Inflammatory macrophage (primary cell): ENCODE measurements at regions not wholly inside any gene's neighbourhood (a gene's known extent, or its start where the extent isn't known, plus 50 kb on each side); places are given as distances from the start of the nearest gene placed in this dataset.

Experiments
- DNase-seq, 2 donors: peaks; one replicate each; pipeline ENCODE4 v3.0.0-alpha.2; 2020 to 2022

DNA sequence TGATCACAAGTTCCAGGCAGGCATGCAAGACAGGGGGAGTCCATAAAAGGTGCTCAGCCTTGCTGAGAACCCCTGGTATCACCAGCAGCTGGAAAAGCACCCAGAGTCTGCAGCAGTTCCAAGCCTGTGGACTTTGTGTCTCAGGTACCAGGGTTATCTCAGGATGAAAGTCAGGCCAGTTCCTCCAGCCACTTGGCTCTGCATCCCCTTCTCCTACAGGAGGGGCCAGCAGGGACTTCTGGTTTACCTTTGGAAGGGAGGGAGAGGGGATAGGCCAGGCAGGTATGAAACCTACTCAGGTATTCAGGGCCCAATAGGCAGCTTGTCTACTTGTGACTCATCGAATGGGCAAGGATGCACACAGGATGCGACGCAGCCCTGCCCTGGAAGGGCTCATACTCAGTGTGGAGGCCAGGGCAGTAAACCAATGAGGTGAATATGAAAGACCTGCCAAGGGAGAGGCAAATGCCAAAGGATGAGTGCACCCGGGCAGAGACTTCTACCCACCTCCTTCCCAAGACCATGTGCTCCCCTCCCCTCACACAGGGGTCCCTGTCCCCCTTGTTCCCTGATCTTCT is 148.2 kb downstream of the SLC38A6 start:
- DNase-seq: no peak

DNA sequence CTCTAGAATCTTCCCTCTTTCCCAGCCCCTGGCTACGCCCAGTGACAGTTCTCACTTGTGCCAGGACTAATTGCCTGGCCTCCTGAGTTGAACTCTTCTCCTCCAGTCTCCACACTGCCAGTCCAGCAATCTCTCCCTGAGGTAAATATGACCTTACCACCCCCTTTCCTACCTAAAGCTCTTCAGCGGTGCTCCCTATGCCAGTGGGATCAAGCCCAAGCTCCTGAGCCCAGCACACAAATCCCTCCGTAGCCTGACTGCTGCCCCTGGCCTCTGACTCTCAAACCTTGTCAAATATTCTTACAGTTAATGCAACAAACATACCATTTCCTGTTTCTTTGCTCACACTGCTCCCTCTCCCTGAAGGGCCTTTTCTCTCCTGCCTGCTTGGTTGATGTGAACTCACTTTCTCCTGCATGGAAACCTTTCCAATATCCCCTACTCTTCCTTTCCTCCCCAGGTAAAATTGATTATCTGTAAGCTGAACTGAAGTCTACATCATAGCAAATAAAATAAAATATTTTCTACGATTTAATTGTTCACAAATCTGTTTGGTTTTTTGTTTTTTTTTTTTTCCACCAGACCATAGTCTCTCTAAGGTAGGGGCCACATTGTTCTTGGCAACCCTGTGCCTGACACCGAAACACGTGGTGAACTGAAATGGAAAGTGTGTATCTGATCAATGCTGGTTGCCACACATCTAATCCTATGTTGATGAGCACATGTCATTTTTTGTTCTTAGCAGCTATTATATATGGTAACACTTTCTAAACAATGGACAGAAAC is 147.5 kb downstream of the SLC38A6 start:
- no peak for DNase-seq

DNA sequence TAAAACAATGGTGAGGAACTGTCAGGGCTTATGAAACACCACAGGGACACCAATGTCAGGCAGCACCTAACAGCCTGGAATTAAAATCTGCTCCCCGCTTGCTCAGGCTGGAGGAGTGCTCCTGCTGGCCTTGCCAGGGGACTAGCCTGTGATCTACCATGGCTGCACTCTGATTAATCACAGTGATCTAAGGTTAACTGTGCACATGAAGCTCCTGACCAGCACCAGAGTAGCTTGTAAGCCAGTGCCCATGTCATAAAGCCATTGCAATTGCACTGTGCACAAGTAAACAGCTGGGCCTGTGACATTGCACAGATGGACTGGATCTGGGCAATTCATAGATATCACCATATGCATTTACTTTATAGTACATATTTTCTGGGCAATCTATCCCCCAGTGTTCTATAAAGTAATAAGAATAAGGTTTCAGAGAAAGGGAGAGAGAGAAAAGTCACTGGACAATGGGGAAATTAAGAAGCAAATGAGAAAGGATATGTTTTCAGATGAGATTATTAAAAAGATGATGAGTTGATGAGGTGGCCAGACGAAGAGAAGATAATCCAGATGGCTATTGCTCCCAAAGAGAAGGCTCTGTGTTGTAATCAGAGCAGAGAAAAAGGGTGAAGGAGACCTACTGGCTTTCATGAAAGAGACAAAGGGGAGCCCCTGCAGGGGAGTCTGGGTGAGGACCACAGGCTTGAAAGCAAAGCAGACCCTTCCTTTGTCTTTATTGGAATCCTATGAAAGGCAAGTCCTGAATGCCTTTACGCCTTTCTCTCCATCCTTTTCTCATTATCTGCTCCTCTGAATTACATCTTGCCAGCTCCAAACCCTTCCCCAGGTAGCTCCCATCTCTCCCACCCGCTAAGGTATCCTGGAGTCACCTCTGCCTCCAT is 145.8 kb downstream of the SLC38A6 start:
- no peak for DNase-seq

DNA sequence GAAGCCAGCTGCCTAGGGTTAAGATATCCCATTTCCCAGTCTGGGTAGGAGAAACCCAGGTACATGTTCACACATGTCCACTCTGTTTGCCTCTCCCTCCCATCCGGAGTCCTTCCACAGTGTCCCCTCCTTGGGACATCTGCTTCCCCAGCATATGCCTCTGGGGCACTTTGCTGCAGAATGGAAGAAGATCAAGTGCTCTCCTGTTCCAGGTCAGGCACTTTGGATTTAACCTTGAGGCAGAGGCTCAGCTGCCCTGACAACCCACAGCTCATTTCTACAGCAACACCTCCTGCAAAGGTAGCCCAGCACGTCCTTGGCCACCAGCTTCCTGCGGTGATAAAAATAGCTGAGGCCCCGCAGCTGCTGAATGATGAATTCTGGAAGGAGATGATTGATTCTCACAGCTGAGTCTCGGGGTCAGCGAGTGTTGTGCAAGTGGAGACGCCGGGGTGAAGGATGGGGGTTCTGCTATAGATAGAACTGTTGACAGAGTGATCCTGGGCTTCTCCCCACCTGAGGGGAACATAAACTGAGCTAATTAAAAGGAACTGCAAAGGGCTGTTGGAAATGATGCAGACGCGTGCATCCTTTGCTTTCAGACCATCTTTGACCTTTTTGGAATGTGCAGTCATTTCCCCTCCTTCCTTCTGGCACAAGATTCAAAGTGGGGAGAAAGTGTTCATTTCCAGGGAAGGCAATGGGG is 145.0 kb downstream of the SLC38A6 start:
- no peak for DNase-seq

DNA sequence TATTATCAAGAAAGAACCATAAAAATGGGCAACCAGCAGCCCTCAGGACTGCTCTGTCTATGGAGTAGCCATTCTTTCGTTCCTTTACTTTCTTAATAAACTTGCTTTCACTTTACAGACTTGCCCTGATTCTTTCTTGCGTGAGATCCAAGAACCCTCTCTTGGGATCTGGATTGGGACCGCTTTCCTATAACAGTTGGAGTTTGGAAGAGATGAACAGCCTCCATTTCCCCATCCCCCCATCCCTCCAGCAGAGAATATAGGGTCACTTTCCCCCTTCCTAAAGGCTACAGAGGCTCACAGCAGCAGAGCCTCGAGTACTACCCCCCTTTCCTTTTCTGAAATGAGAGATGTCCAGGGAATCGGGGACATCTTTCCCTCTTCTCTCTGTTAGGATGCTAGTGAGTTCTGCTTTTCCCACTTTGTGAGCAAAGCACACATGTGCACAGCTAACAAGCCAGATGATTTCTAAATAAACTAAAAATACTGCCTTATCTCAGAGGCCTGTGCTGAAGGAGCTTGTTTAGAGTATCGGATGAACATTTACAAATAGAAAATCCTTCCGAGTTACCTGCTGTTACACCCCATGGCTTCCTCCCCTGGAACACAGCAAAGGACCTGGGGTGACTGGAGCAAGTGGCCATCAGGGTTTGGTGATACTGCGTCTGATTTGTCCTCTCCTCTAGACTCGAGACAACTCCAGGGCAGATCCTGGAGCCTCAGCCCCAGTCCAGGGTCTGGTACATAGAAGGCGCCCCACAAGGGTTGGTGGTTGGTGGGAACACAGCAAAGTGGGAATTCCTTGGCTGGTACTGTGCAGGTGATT is 144.2 kb downstream of the SLC38A6 start:
- no peak for DNase-seq

DNA sequence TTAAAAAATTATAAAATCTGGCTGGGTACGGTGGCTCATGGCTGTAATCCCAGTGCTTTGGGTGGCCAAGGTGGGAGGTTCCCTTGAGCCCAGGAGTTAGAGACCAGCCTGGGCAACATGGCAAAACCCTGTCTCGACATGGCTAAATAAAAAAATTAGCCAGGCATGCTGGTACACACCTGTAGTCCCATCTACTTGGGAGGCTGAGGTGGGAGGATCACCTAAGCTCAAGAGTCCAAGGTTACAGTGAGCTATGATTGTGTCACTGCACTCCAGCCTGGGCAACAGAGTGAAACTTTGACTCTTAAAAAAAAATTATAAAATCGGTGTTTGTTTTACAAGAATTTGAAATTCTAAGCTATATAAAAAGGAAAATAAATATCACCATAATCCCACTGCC is 141.8 kb downstream of the SLC38A6 start:
- DNase-seq: no peak

DNA sequence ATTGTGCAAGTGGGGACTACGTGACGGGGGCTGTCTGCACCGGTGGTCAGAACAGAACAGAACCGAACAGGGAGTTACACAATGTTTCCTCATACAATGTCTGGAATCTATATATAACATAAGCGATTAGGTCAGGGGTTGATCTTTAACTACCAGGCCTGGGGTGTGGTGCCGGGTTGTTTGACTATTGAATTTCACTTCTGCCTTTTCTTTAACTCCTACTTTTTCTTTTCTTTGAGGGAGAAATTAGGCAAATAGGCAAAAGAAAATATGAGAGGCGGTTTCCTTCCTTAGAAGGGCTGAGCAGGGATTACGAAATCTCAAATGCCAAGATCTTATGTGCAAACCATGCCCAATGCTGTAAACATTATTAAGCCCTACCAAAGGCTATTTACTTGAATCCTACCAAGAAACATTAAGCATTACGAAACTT is 140.3 kb downstream of the SLC38A6 start:
- DNase-seq: peak; percentile 88 to 93

DNA sequence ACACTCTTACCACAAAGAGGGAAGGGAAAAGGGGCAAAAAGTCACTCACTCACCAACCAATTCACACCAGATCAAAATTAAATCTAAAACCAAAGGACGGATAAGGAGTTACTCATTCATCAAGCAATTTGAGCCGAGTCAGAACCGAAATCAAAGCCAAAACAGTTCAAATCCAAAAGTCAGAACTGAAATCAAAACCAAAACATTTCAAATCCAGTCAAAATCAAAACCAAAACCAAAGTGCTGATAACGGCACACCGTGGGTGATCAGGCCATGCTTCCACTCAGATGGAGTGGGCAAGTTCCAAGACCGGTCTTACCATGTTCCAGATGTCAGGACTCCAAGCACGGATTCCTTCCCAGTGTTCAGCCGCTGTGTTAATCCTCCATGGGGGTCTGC is 139.5 kb downstream of the SLC38A6 start:
- DNase-seq: no peak

DNA sequence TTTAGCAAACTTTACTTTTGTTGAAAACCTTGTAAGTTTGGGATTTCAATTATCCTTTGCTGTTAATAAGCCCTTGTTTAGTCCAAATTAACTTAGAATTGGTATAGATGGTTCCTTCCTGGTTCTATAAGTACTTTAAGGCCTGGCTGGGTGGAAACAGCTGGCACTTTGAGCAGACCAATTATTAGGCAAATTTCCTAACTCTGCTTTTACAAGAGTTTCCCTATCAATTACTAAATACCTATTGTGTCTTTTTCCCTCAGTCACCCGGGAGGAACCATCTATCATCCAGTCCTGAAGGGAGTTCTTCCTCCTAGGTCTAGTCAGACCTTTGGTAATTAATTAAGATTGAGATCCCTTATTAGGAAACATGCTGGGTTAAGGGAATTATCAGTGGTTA is 138.0 kb downstream of the SLC38A6 start:
- peak in 1 of 2 donors; percentile 31 for DNase-seq

DNA sequence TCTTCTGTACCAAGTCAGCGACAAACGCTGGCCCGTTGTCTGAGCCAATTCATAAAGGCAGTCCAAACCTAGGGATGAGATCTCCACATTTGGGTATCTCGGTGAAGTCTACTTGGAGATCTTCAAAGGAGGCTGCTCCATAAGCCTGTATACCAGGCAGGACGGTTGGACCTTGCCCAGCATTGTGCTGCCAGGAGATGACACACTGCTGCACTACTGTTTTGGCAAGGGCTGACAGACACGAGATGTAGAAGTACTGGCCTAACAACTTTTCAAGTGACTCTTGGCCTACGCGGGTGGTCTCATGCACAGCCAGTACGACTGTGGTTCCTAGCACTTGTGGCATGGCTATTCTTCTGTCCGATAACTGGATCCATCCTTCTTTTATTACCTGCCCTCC is 135.3 kb downstream of the SLC38A6 start:
- DNase-seq: no peak

DNA sequence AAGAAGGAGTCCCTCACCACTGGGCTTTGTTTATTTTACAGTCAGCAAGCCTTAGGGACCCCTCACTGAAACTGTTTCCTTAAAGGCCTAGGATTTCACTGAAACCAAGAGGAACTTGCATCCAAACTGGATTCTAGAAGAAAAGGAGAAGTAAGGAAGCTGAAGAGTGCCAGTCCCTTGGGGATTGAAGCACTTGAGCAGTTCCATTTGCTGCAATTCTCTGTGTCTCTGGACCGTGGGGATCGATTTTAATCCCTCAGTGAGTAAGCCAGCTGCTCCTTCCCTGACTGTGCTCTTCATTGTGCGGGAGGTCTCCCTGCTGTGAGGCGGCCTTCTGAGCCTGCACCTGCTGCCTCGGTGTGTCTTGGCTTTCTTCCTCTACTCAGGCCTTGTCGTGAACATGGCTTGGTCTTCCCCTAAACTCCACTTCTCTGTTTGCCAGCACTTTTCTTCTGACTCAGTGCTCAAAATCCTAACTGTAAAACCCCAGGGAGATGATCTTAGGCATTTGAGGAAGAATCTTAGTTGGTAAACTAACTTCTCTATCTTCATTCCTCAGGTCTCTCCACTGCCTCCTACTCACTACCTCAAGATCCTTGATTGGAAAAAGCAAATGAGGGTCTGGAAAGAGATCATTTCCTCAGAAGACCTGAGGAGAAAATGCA is 132.6 kb downstream of the SLC38A6 start:
- peak in 1 of 2 donors; percentile 57 for DNase-seq

DNA sequence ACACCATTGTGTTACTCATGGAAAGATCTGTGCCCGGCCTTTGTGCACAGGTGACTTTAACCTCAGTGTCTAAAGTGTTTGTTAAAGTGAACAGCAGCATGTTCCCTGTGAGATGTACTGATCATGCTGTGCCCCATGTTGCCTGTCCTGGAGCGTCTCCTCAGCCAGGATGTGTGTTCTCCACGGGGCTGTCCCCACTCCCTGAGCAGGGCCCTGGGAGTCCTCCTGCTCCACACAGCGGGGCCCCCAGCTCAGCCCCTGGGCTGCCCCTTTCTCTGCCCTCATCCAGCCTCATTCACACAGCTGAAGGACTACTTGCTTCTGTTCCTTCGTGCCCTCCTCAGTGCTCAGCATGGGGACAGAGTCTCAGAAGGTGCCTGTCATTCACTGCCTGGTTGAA is 131.5 kb downstream of the SLC38A6 start:
- DNase-seq: no peak

DNA sequence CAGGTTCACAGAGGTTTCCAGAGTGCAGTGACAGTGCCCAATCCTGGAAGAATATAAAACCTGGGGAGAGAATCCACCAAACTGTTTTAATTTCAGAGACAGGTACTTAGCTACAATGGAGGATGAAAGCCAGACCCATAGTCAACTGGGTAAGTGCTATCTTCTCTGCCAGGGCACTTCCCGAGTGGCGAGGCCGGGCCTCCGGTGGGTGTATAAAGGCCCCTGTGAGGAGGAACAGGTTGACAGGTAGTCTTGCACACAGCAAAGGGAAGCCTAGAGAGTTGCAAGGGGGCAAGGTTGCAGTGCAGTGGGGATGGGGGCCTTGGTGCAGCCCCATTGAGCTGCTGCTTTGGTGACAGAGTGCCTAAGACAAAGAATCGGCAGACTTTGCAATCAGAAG is 130.7 kb downstream of the SLC38A6 start:
- peak in 1 of 2 donors; percentile 1 for DNase-seq

DNA sequence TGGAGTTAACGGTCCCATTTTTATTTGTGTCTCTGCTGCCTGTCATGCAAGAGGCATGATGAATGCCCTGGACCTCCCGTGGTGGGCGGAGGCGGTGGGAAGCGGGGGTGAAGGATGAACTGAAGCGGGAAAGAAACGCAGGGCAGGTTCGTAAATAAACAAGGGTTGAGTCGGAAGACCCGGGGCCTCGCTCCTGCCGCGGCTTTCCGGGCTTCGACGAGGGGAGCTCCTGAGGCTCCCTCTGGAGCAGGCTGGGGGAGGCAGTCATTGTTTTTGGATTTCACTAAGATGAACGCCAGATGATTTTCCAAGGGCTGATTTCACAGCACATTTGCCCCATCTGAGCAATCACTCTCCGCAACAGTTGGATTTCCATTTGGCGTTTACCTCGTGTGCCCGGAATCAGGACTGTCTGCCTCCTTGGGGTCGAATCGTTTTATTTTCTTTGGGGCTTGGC is 130.2 kb downstream of the SLC38A6 start:
- DNase-seq: no peak

DNA sequence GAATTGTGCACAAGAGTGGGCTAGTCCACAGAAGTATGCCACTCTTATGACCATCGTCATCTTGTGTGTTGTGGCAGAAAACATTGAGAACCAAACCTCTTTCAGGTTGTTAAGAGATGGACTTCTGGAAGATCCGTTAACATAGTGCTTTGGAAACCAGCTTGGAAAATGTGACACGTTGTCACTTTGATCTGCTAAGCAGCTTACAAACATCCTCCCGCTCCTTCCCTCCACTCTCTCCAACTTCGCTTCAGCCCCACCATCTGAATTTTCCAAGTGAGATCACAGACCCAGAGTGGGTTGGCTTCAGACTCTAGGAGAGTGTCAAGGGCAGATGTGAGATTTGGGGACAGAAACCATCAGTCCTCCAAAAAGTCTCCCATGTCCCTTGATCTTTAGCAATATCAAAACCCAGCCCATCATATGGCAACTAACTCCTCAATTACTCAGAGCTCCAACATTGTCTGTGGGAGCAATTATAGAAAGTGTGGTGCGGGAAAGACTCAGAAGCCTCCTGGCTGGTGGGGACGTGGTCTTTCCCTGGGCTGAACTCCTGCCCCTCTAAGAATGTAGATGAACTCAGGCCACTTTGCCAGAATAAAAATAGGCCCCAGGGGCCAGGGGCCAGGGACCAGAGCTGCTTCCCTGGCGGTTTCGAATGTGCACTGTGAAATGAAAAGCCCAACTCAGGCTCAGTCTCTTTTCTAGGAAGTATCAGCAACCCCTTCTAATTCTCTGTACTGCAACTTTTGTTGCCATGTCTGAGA is 129.5 kb downstream of the SLC38A6 start:
- DNase-seq: peak in 1 of 2 donors; percentile 0

DNA sequence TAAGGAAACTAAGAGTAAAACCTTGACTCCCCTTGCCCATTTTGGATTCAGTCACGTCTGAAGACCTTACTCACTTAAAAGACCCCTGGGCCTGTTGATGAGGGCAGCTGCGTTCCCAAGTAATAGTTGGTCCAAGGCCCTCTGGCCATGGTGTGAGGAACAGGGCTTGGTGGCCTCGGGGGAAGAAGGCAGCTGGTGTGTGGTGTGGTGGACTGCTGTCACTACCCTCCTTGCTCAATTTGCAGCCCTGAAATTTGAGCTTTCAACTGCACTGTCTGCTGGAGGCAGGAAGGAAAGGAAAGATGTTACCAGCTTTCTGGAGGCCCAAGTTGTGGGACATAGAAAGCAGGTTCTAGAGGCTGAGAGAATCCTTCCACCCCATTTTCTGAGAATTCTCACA is 128.2 kb downstream of the SLC38A6 start:
- peak in 1 of 2 donors; percentile 1 for DNase-seq

DNA sequence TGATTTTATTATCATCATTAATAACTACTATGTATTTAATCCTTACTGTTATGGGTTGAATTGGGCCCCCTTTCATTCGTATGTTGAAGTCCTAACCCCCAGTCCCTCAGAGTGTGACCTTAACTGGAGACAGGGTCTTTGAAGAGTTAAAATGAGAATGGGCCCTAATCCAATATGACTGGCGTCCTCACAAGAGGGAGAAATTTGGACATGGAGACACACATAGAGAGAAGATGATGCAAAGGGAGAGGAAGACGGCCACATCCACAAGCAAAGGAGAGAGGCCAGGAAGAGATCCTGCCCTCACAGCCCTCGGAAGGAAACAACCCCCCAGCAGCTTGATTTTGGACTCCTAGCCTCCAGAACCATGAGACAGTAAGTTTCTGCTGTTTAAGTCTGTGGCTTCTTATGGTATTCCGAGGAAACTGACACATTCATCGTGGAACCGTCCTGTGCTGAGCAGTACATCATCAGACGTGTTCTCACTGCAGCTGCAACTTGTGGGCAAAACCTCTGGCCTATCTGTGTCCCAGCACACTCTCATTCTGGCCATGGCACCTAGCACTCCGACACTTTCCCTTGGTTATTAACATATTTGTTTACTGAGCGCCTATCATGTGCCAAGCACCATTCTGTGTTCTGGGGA is 127.6 kb downstream of the SLC38A6 start:
- peak in 1 of 2 donors; percentile 1 for DNase-seq

DNA sequence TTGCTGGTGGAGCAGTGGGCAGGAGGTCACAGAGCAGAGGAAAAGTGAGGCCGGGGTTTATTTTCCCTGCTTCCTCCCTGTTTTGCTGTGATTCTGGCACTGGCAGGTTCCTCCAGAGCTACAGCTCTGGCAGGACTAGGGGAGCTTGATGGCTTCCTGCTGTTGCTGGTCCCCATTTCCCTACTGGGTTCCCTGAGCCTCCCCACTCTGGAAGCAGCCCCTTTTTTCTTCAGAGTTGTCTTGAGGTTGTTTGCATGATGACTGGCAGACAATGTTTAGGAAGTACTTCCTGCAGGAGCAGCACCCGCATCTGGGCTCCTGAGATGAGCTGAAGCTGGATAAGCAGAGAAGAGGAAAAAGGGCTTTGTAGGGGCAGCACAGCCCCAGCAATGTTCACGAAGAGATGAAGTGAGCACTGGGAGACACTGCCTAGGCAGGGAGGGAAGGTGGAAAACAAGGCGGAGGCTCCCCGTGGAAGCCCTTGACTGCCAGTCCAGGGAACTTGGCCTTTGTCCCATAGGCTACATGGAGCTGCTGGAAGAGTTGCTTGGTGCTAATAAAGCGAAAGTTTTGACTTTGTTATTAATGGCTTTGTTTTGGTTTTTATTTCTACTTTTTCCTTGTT is 126.9 kb downstream of the SLC38A6 start:
- DNase-seq: peak in 1 of 2 donors; percentile 1

DNA sequence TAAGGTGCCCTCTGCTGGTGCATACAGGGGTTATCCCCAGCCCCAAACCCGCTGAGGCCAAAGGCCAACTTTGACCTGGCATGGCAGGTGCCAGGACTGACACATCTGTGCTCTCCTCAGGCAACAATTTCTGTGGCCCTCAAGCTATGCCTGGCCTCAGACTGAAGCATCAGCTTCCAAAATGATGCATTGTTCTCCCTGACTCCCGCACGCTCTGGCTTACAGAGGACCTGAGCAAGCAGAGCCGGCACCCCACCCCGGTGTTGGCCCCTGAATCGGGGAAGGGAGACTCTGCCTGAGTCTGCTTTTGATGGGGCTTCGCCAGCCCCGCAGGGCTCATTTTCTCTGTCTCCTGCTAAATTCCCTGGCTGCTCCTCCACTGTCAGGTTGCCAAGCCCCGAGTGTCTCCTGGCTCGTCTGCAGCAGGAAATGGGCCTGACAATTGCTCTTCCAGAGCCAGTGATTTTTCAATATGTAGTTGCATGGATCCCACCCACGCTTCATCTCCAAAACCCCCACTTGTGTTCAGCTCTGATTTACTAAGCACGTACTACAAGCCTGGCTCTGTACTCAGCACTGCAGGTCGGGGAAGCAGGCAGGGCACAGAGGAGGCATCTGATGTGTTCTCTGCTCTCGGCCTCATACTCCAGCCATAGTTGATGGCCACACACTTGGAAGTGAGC is 126.1 kb downstream of the SLC38A6 start:
- no peak for DNase-seq
